HG02571 (cell line): ENCODE measurements at regions not wholly inside any gene's neighbourhood (a gene's known extent, or its start where the extent isn't known, plus 50 kb on each side); places are given as distances from the start of the nearest gene placed in this dataset.
"Not testable (repeated sequence)": the region's sequence is repeated elsewhere in the genome, so short reads cannot be mapped to it uniquely, and the experiment has no call there.

ENCODE experiments used
- ATAC-seq: cut with Tn5 transposase; IDR thresholded peaks from one replicate; pipeline ENCODE4 v1.9.1; 2021; ENCODE audit warnings: mild to moderate bottlenecking, moderate library complexity; ENCODE audit not compliant: unreplicated experiment

GRCh38 chr5:40165789-40166728 lies 513.7 kb upstream of the PTGER4 start:
- no peak for ATAC-seq

GRCh38 chr5:40165106-40165788 lies 514.5 kb upstream of the PTGER4 start:
- no peak for ATAC-seq

- ATAC-seq, result no peak
Measured at GRCh38 chr5:40160435-40160834, 519.3 kb upstream of the PTGER4 start.

- no peak for ATAC-seq
Measured at GRCh38 chr5:40154194-40154593, 525.5 kb upstream of the PTGER4 start.

GRCh38 chr5:40150896-40151295 lies 528.8 kb upstream of the PTGER4 start:
- ATAC-seq, result no peak

- ATAC-seq, result no peak
Measured at GRCh38 chr5:40141896-40142295, 537.8 kb upstream of the PTGER4 start.

GRCh38 chr5:40141418-40141817 lies 538.3 kb upstream of the PTGER4 start:
- no peak for ATAC-seq

- no peak for ATAC-seq
Measured at GRCh38 chr5:40137223-40137622, 542.5 kb upstream of the PTGER4 start.

GRCh38 chr5:40134883-40135520 lies 544.7 kb upstream of the PTGER4 start:
- ATAC-seq, result no peak

- no peak for ATAC-seq
Measured at GRCh38 chr5:40124367-40124766, 555.3 kb upstream of the PTGER4 start.

- ATAC-seq, result no peak
Measured at GRCh38 chr5:40121236-40121635, 558.5 kb upstream of the PTGER4 start.

GRCh38 chr5:40112875-40113274 lies 566.8 kb upstream of the PTGER4 start:
- no peak for ATAC-seq

GRCh38 chr5:40111036-40111435 lies 568.7 kb upstream of the PTGER4 start:
- ATAC-seq, result not testable (repeated sequence)

GRCh38 chr5:40108764-40109390 lies 570.8 kb upstream of the PTGER4 start:
- ATAC-seq, result not testable (repeated sequence)

- ATAC-seq, result not testable (repeated sequence)
Measured at GRCh38 chr5:40107786-40108185, 571.9 kb upstream of the PTGER4 start.

- no peak for ATAC-seq
Measured at GRCh38 chr5:40106847-40107246, 572.9 kb upstream of the PTGER4 start.

- ATAC-seq, result no peak
Measured at GRCh38 chr5:40098313-40098712, 581.4 kb upstream of the PTGER4 start.

- ATAC-seq, result no peak
Measured at GRCh38 chr5:40093550-40093949, 586.2 kb upstream of the PTGER4 start.

- ATAC-seq, result no peak
Measured at GRCh38 chr5:40089269-40089668, 590.4 kb upstream of the PTGER4 start.

- ATAC-seq, result no peak
Measured at GRCh38 chr5:40084614-40085013, 595.1 kb upstream of the PTGER4 start.

- ATAC-seq, result no peak
Measured at GRCh38 chr5:40082313-40082712, 597.4 kb upstream of the PTGER4 start.
